Endothelial cell of umbilical vein (primary cell): ENCODE measurements at regions not wholly inside any gene's neighbourhood (a gene's known extent, or its start where the extent isn't known, plus 50 kb on each side); places are given as distances from the start of the nearest gene placed in this dataset.

Source experiments
- BruUV-seq: library from RNA; stranded (reverse); fragments of 400-500 nt; replicated peaks from 2 replicates; lab custom pipeline; 2021; lab: Mats Ljungman, UMichigan
- CTCF ChIA-PET: fragments of 300-600, 350-600 bp; sonication (Branson Sonifier 250); formaldehyde crosslinking; loops from one replicate; lab custom pipeline; 2021; ENCODE audit warnings: antibody characterized with exemption, inconsistent platforms; lab: Charles Lee
- POLR2A ChIA-PET: fragments of 300-600, 350-600 bp; sonication (Branson Sonifier 250); formaldehyde crosslinking; loops from one replicate; lab custom pipeline; 2021; ENCODE audit warnings: antibody characterized with exemption, inconsistent platforms; lab: Charles Lee
- DNase-seq: peaks from one replicate; pipeline ENCODE4 v3.0.0-alpha.2; 2011; ENCODE audit warnings: low read depth, low spot score
- FAIRE-seq: peaks from 2 replicates; lab custom pipeline; 2011; peaks lifted over from hg19 to GRCh38; lab: Jason Lieb, UNC
- H2AFZ ChIP-seq: 2 replicates; pipeline ENCODE4 v1.6.0; 2012; ENCODE audit warnings: low read depth, low read length, control low read depth, inconsistent platforms
- H3K27ac ChIP-seq: 2 replicates; pipeline ENCODE4 v1.5.1; 2011; ENCODE audit warnings: low read depth, mild to moderate bottlenecking, control low read depth, low read length, moderate library complexity; ENCODE audit not compliant: insufficient read depth
- H3K27me3 ChIP-seq, 2 experiments: 2 replicates each; pipeline versions ENCODE4 v1.6.0 to v1.6.1; 2011; ENCODE audit warnings: low read length in 2 of 2, mixed read lengths in 1 of 2; ENCODE audit not compliant: control insufficient read depth in 2 of 2, insufficient read depth in 2 of 2
- H3K36me3 ChIP-seq, 2 experiments: 2 replicates in 1 of 2; 3 replicates in 1 of 2; pipeline ENCODE4 v1.5.1; 2011; ENCODE audit warnings: low read length in 2 of 2, mild to moderate bottlenecking in 1 of 2, moderate library complexity in 1 of 2; ENCODE audit not compliant: control insufficient read depth in 2 of 2, insufficient read depth in 2 of 2; ENCODE audit errors: extremely low read depth in 1 of 2
- H3K4me1 ChIP-seq: 3 replicates; pipeline ENCODE4 v1.5.1; 2011; ENCODE audit warnings: mild to moderate bottlenecking, low read length; ENCODE audit not compliant: control insufficient read depth, insufficient read depth; ENCODE audit errors: extremely low read depth
- H3K4me2 ChIP-seq: 2 replicates; pipeline ENCODE4 v1.6.1; 2011; ENCODE audit warnings: low read length, control low read depth, mixed read lengths; ENCODE audit not compliant: insufficient read depth
- H3K4me3 ChIP-seq, 3 experiments: fragments of 200-600 bp in 1 of 3; sonication (generic), shearing (Covaris generic) in 1 of 3; replicated peaks in 1 of 3; 2 replicates each; pipeline ENCODE4 v1.5.1; 2011 to 2016; ENCODE audit warnings: control low read depth in 3 of 3, low read length in 3 of 3, mild to moderate bottlenecking in 2 of 3, inconsistent platforms in 1 of 3, low read depth in 1 of 3, moderate library complexity in 1 of 3; ENCODE audit not compliant: insufficient read depth in 1 of 3
- H3K79me2 ChIP-seq: 2 replicates; pipeline ENCODE4 v1.6.0; 2012; ENCODE audit warnings: low read length, inconsistent platforms; ENCODE audit not compliant: control insufficient read depth, insufficient read depth
- H3K9ac ChIP-seq: replicated peaks from 2 replicates; pipeline ENCODE3; 2011; ENCODE audit warnings: low read length, control low read depth; ENCODE audit not compliant: insufficient read depth; ENCODE audit errors: extremely low read depth
- H3K9me1 ChIP-seq: replicated peaks from 3 replicates; pipeline ENCODE4 v1.6.0; 2011; ENCODE audit warnings: mild to moderate bottlenecking, low read length; ENCODE audit not compliant: control insufficient read depth, insufficient read depth; ENCODE audit errors: extremely low read depth
- H3K9me3 ChIP-seq: replicated peaks from 2 replicates; pipeline ENCODE4 v1.5.1; 2012; ENCODE audit warnings: low read length, inconsistent platforms; ENCODE audit not compliant: control insufficient read depth, insufficient read depth
- H4K20me1 ChIP-seq: replicated peaks from 2 replicates; pipeline ENCODE3; 2011; ENCODE audit warnings: mild to moderate bottlenecking, low read length; ENCODE audit not compliant: control insufficient read depth, insufficient read depth; ENCODE audit errors: extremely low read depth
- EZH2 ChIP-seq: IDR thresholded peaks from 2 replicates; pipeline ENCODE4 v1.6.1; 2012; ENCODE audit warnings: borderline replicate concordance, low read depth, mild to moderate bottlenecking, moderate library complexity, low read length, inconsistent platforms; ENCODE audit not compliant: severe bottlenecking
- FOS ChIP-seq: IDR thresholded peaks from 2 replicates; pipeline ENCODE4 v1.6.1; 2011; ENCODE audit warnings: mild to moderate bottlenecking, low read length, moderate library complexity, borderline replicate concordance; ENCODE audit not compliant: insufficient read depth
- GATA2 ChIP-seq: IDR thresholded peaks from 2 replicates; pipeline ENCODE4 v1.7.0; 2011; ENCODE audit warnings: low read depth, mild to moderate bottlenecking, moderate library complexity, mixed read lengths, low read length; ENCODE audit not compliant: insufficient read length, insufficient read depth
- JUN ChIP-seq: IDR thresholded peaks from 2 replicates; pipeline ENCODE4 v1.6.1; 2011; ENCODE audit warnings: borderline replicate concordance, low read depth; ENCODE audit not compliant: insufficient read length, insufficient read depth
- MYC ChIP-seq: IDR thresholded peaks from one replicate; pipeline ENCODE4 v1.6.1; 2011; ENCODE audit warnings: mild to moderate bottlenecking, low read depth, low read length
- POLR2A ChIP-seq: IDR thresholded peaks from 2 replicates; pipeline ENCODE4 v1.6.1; 2012; ENCODE audit warnings: low read depth, mild to moderate bottlenecking, control low read depth, low read length
- POLR2AphosphoS5 ChIP-seq: IDR thresholded peaks from 2 replicates; pipeline ENCODE4 v1.6.1; 2012; ENCODE audit warnings: low read depth, mild to moderate bottlenecking, control low read depth, low read length, moderate library complexity; ENCODE audit not compliant: insufficient read depth
- dilution Hi-C: fragments of 300-500 bp; cut with MboI; formaldehyde crosslinking; loops from one replicate; pipeline ENCODE4 v1.15.0; 2019; ENCODE audit warnings: low sequenced_read_pairs; ENCODE audit not compliant: extremely low pct_ligation_motif_present
- intact Hi-C: fragments of 100-400 bp; cut with micrococcal nuclease; formaldehyde crosslinking; loops from one replicate; pipeline ENCODE4 v1.10.0; 2022
- TF ChIP-seq, protein P1 (sequence below): IDR thresholded peaks from 2 replicates; pipeline ENCODE4 v1.6.1; 2011; ENCODE audit not compliant: insufficient read depth, insufficient read length
- TF ChIP-seq, protein P2 (sequence below), 2 donors: IDR thresholded peaks; 1 replicate in 1 of 2; 2 replicates in 1 of 2; pipeline ENCODE4 v1.5.1; 2011; ENCODE audit warnings: low read length in 2 of 2, mild to moderate bottlenecking in 2 of 2, moderate library complexity in 2 of 2, control low read depth in 1 of 2, inconsistent platforms in 1 of 2, low read depth in 1 of 2; ENCODE audit not compliant: insufficient read depth in 1 of 2; ENCODE audit errors: extremely low read depth in 1 of 2

DNA sequence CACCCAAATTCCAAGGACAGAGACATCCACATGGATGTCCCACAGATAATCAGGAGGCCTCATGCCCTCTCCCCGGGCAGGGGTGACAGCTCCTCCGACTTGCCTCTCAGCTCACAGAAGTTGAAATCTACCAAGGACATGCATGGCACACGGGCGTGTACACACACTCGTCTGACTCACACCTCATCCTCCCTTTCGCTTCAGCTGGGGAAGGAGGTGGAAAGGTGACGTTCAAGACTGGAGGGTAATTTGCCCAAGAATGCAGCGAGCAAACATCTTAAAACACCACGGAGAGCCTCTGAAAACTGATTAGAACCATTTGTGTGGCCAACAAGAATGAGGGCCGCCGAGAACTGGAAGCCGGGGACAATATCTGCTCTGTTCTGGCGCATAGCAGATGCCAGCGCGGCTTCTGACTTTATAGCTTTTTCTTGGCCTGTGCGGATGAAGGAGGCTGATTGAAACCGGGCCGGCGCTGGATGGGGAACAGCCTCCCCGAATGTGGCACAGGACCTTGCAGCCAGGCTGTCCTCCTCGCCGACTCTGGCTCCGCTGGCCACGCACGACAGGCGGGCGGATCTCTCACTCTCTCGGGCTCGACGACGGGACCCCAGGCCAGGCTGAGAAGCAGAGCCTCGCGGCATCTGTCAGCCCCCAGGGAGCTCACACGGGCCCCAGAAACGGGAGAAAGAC lies 100.9 kb downstream of the C16orf95 start:
- H3K9me1 ChIP-seq = no peaks in the 10 kb centered on the region
- FAIRE-seq (no peak), DNase-seq (no peak)
- BruUV-seq = no TSS peak
- H2AFZ ChIP-seq = no peak overlapping the region
- no peak for TF ChIP-seq EZH2
- TF ChIP-seq POLR2AphosphoS5 = no peak
- TF ChIP-seq FOS = no peak
- TF ChIP-seq, protein P1, sequence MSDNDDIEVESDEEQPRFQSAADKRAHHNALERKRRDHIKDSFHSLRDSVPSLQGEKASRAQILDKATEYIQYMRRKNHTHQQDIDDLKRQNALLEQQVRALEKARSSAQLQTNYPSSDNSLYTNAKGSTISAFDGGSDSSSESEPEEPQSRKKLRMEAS = no peak
- TF ChIP-seq JUN = no peak
- TF ChIP-seq, protein P2, sequence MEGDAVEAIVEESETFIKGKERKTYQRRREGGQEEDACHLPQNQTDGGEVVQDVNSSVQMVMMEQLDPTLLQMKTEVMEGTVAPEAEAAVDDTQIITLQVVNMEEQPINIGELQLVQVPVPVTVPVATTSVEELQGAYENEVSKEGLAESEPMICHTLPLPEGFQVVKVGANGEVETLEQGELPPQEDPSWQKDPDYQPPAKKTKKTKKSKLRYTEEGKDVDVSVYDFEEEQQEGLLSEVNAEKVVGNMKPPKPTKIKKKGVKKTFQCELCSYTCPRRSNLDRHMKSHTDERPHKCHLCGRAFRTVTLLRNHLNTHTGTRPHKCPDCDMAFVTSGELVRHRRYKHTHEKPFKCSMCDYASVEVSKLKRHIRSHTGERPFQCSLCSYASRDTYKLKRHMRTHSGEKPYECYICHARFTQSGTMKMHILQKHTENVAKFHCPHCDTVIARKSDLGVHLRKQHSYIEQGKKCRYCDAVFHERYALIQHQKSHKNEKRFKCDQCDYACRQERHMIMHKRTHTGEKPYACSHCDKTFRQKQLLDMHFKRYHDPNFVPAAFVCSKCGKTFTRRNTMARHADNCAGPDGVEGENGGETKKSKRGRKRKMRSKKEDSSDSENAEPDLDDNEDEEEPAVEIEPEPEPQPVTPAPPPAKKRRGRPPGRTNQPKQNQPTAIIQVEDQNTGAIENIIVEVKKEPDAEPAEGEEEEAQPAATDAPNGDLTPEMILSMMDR (IDR thresholded peaks at IDR 0.05; ENCODE audit: extremely low read depth in 1 of 2, insufficient read depth in 1 of 2, low read depth in 1 of 2, low read length in 2 of 2) = no peak
- TF ChIP-seq MYC = no peak
- TF ChIP-seq GATA2 = no peak
- TF ChIP-seq POLR2A = no peak
- H4K20me1 ChIP-seq = no peaks in the 10 kb centered on the region
- H3K27me3 ChIP-seq = peaks cover 4 to 20% of the 10 kb centered on the region in 2 experiments
- no peaks in the 10 kb centered on the region for H3K36me3 ChIP-seq
- H3K4me3 ChIP-seq = no peak overlapping the region
- no peaks in the 10 kb centered on the region for H3K9me3 ChIP-seq
- intact Hi-C loops (no loop called here), dilution Hi-C loops (no loop called here)
- H3K27ac ChIP-seq = no peak overlapping the region
- H3K4me1 ChIP-seq = no peaks in the 10 kb centered on the region
- H3K4me2 ChIP-seq = no peak overlapping the region
- H3K79me2 ChIP-seq = no peaks in the 10 kb centered on the region
- ChIA-PET POLR2A (no interaction called here), CTCF (interaction anchor here (1.1 to 1.3 kb wide), 3 partner anchors 13 to 139 kb away, joined by 3 to 8 read pairs (median 3); no protein-coding TSS in a partner anchor)
- no peak overlapping the region for H3K9ac ChIP-seq
